Globus pallidus (tissue), 1 donor: ENCODE measurements at regions not wholly inside any gene's neighbourhood (a gene's known extent, or its start where the extent isn't known, plus 50 kb on each side); places are given as distances from the start of the nearest gene placed in this dataset.

Experiments used
- DNase-seq: peaks from one replicate; pipeline ENCODE4 v3.0.0-alpha.2; 2015; ENCODE audit warnings: low spot score

DNA sequence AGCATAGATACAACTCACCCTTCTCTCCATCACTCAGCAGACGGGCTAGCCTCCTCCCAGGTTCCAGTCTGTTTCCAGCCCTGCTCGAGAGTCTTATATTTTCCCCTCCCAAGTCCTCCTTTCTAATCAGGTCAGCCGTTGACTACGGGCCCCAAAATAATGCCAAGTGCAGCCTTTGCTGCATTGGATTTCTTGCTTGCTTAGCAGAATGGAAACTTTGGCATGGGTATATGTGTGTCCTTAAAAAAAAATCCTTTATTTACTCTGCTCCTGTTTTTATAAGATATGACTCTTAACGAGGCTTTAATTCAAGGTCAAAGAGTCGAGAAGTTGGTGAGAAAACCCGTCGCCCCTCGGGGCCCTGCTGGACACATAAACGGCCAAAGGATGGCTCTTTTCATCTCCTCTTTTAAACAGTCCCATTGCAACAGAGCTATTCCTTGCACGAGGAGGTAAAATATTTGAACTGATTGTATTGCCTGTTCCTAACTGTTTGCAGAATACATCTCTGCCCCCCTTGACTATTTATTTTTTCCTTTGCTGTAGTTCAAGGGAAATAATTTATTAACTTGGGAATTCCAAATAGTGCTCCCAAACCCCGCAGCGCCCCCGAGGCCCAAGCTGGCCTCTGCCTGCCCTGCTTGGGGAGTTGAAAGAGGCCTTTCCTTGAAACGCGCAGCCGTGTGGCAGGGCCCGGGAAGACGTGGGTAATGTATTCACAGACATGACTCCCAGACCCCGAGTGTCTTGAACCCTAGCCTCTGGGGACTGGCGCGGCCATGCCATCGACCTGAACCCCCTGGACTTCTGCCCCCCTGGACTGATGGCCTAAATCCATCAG is 156.5 kb upstream of the MYL2 start:
- no peak for DNase-seq

- no peak for DNase-seq
These were observed 155.8 kb upstream of the MYL2 start for GRCh38 chr12:111076199-111076598.

GRCh38 chr12:111074965-111075364 is 154.6 kb upstream of the MYL2 start:
- no peak for DNase-seq

DNA sequence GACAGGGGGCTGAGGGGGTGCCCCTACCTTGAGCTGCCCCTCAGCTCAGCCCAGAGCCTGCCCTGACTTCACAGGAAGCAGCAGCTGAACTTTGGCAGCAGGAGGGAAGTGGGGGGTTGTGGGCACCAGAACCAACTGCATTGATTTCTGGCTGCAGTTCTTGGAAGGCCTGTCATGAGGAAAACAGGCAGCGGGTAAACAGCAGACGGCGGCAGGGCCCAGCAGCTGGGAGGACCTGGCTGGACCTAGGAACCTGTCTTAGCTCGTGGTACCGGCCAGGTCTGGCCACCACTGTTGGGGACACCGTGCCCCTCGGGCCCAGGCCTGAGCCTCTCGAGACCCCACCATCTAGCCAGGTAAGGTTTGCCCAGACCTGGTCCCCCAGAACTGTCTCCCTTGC is 154.2 kb upstream of the MYL2 start:
- DNase-seq = no peak

DNA sequence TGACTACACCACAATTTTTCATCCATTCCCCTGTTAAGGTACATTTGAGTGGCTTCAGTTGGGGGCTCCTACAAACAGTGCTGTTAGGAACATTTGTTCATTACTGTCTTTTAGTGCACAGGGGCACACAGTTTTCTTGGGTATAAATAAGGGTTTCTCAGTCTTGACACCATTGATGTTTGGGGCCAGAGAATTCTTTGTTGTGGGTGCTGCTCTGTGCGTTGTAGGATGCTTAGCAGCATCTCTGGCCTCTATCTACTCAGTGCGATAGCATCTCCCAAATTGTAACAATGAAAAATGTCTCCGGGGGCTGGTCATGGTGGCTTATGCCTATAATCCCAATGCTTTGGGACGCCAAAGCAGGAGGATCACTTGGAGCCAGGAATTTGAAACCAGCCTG is 153.0 kb upstream of the MYL2 start:
- DNase-seq = no peak

GRCh38 chr12:111072299-111072698 is 151.9 kb upstream of the MYL2 start:
- no peak for DNase-seq

DNA sequence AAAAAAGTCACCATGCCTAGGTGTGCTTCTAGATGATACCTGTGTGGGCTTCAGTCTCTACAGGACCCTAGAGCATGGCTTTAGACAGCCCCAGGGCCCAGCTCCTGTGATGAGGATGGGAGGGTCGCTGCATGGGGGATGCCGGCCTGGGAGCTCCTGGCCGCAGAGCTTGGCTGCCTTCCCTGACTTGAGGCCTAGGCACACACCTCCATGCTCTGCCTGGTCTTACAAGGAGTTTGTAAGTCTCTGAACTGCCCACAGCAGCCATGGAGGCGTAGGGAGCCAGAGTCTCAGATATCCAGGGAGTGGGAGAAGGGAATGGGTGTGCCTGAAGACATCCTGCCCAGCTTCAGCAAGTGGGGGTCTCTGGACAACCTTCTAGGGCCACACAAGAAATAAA is 149.5 kb upstream of the MYL2 start:
- no peak for DNase-seq

- no peak for DNase-seq
These were observed 147.9 kb upstream of the MYL2 start for GRCh38 chr12:111068290-111068689.

DNA sequence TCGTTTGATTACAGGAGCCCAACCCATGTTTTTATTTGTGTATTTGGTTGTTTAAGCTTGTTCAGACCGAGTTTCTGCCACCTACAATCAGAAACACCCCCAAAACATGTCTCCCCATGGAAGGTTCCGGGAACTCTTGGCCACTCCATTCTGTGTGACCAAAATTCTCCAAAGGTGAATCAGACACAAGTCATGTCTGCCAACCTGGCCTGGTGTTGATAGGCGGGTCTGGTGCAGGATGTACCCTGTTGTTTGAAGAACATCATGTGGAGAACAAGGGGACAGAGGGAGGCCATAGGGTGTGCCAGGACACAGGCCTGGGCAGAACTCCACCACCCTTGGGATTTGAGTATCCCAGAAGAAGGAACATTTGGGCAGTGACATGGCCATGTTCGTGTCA is 147.1 kb upstream of the MYL2 start:
- DNase-seq = no peak

DNA sequence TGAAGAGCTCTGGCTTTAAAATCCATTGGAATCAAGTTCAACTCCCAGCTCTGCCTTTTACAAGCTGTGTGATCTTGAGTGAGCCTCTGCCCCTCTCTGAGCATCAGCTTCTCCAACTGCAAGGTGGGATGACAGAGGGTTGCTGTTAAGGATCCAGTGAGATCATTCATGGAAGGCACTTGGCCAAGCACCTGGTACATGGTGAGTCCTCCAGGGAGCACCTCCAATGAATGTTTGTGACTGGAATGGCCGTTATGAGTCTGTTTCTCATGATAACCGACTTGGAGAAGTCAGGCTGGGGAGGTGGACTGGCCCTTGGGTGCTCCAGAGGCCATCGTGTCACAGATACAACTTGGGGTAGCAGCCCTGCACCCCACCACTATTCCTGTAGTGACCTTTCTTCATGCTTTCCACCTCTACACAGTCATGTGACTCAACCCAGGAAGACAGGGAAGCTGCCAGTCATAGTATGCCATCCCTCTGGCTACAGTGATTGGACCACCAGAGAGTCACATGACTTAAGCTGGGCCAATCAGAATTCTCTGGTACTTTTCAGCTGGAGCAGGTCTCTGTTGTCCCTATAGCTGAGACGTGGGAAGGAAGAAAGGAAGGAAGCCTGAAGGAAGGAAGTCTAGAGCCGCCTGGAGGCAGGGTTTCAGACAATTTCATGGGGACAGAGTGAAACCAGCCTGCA is 146.5 kb upstream of the MYL2 start:
- no peak for DNase-seq

- no peak for DNase-seq
These were observed 144.6 kb upstream of the MYL2 start for GRCh38 chr12:111064982-111065381.

- DNase-seq = no peak
These were observed 143.8 kb upstream of the MYL2 start for GRCh38 chr12:111064154-111064553.

DNA sequence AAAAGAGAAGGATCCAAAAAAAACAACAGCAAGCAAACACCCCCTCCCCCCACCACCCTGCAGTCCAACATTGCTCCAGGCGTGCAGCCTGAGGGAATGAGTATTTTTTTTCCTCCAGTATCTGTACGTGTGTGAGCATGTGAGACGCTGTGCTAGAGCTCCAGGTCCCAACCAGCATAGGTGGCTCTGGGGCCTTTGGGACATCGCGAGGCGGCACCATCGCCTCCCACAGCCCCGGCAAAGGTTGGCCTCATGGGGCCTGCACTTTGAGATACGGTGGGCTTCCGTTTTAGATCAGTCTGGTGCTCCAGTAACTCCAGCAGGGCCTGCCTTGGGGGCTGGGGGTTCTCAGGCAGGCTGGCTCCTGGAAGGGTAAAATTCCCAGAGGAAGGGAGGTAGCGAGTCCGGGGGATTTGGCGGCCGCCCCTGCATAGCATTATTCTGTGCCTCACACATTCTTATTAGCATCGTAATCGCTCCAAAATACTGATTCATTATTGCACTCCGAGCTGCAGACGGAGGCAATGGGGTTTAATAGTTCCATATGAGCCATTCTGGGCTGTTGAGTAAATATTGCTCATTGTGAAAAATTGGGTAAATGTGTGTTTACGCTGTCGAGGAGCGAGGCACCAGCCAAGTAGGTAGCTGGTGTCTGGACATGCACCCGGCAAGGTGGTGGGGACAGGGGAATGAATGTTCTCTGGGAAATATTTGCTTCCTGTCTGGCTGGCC is 143.1 kb upstream of the MYL2 start:
- DNase-seq = no peak

DNA sequence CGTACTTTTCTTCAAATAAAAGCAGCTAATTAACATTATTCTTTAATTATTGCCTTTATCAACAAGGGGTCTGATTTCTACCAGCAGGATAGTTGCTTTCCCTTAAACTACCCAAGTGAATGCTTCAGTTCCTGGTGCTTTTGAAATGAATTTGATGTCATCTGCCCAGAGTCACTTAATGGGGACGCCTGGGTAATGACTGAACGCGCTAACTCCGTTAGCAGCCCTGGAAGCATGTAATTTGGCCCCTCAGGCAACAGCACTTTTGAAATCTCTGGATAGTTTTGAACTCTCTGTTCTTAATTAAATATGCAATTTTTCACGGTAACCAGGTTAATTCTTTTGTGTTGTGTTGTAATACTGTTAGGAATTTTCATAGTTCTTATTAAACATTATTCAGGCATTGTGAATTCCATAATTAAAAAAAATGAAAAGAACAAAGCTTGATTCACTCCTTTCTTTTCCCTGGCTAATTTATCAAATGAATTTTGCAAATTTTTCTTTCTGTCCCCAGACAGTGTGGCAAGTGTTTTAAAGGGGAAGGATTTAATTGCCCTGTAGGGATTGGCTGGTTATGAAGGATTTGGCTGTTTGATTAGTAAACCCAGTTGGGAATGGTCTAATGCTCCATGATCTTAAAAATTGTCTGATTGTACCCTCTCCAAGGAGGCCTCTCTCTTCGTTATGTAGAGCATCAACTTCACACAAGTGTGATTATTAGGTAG is 137.5 kb upstream of the MYL2 start:
- no peak for DNase-seq

DNA sequence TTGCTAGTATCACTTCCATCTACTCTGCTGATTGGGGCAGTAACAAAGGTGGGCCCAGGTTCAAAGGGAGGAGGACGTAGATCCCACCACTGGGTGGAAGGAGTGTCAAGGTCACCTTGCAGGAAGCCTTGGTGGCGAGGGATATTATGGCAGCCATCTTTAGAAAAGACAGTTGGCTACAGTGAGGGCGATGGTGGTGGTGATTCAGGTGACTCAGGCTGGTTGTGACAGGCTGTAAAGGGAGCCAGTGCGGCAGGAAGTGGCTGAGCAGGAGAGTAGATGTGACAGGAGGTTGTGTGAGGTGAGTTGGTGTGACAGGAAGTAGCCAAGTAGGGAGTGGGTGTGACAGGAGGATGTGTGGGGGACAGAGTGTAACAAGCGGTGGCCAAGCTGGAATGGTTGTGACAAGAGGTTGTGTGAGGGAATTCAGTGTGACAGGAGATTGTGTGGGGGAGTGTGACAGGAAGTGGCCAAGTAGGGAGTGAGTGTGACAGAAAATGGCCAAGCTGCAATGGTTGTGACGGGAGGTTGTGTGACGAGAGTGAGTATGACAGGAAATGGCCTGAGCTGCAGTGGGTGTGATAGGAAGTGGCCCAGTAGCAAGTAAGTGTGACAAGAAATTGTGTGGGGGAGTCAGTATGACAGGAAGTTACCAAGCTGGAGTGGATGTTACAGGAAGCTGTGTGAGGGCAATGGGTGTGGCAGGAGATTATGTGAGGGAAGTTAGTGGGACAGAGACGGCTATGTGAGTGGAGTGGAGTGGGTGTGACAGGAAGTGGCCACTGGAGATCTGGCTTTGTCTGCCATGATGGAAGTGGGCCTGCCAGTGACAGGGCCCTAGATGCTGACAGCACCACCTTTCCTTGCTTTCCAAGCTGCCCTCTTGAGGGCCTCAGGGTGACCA is 136.5 kb upstream of the MYL2 start:
- no peak for DNase-seq

- DNase-seq = no peak
These were observed 135.0 kb upstream of the MYL2 start for GRCh38 chr12:111055181-111055880.

- no peak for DNase-seq
These were observed 128.6 kb upstream of the MYL2 start for GRCh38 chr12:111048991-111049390.

DNA sequence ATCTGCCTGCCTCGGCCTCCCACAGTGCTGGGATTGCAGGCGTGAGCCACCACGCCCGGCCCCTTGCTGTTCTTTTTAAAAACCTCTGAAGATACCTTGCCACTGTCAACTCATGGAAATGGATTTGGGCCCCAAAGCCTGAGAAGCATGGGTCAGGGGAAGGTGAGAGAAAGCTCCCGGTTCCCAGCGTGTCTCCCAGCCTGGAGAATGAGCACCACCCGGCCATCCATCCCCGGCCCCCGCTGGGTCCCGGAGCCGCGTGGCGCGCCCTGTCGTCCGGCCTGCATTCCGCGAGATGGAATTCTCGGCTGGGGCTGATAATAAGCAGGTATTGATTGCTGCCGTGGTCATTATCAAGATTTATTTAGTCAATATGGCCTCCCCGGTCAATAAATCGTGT is 126.5 kb upstream of the MYL2 start:
- no peak for DNase-seq

- no peak for DNase-seq
These were observed 125.6 kb upstream of the MYL2 start for GRCh38 chr12:111045941-111046340.

GRCh38 chr12:111041091-111041490 is 120.7 kb upstream of the MYL2 start:
- no peak for DNase-seq

GRCh38 chr12:111040690-111041089 is 120.3 kb upstream of the MYL2 start:
- DNase-seq = no peak
